ENCODE measurements at regions not wholly inside any gene's neighbourhood (a gene's known extent, or its start where the extent isn't known, plus 50 kb on each side); places are given as distances from the start of the nearest gene placed in this dataset.
"Not testable (repeated sequence)": the region's sequence is repeated elsewhere in the genome, so short reads cannot be mapped to it uniquely, and the experiment has no call there.

- peaks cover 0 to 29% (median 0%) of the 10 kb centered on the region in 7 donors for H3K27me3 ChIP-seq (replicated peaks in 1 of 7)
- no peak for DNase-seq
- intact Hi-C loops (cut with DNase I; ENCODE audit: low total_unique reads), result no loop called here
- H3K4me3 ChIP-seq, result no peak overlapping the region
- 30 to 47% (median 37%) methylated on average over 2 of the region's 2 CpGs for WGBS, 5 donors
- H3K4me1 ChIP-seq, result no peaks in the 10 kb centered on the region
- TF ChIP-seq POLR2A (IDR thresholded peaks at IDR 0.05) (no peak), POLR2AphosphoS5 (IDR thresholded peaks at IDR 0.05) (no peak)
- H3K36me3 ChIP-seq, result no peaks in the 10 kb centered on the region
- peaks cover 0 to 8% (median 0%) of the 10 kb centered on the region in 8 donors for H3K9me3 ChIP-seq
- no peak overlapping the region for H3K27ac ChIP-seq
Measured at GRCh38 chr22:34814260-34815025, 251.5 kb upstream of the ISX start.

GRCh38 chr22:34829485-34829884 lies 236.5 kb upstream of the ISX start:
- Histone ChIP-seq H3K27ac (no peak overlapping the region), H3K9me3 (peaks cover 0 to 8% (median 0%) of the 10 kb centered on the region in 8 donors), H3K4me3 (no peak overlapping the region), H3K4me1 (no peaks in the 10 kb centered on the region), H3K27me3 (replicated peaks in 1 of 7) (no peaks in the 10 kb centered on the region), H3K36me3 (no peaks in the 10 kb centered on the region)
- 92 to 96% (median 93%) methylated on average over 3 of the region's 3 CpGs for WGBS, 5 donors
- no peak for DNase-seq
- intact Hi-C loops (cut with DNase I; ENCODE audit: low total_unique reads), result no loop called here
- TF ChIP-seq POLR2AphosphoS5 (IDR thresholded peaks at IDR 0.05) (no peak), POLR2A (IDR thresholded peaks at IDR 0.05) (no peak), CTCF (IDR thresholded peaks at IDR 0.05 in 8 of 11, conservative IDR thresholded peaks at IDR 0.05 in 3 of 11) (no peak)

- no peak for DNase-seq
- Histone ChIP-seq H3K27ac (no peak overlapping the region), H3K27me3 (replicated peaks in 1 of 7) (no peaks in the 10 kb centered on the region), H3K4me1 (no peaks in the 10 kb centered on the region), H3K9me3 (no peaks in the 10 kb centered on the region), H3K36me3 (no peaks in the 10 kb centered on the region), H3K4me3 (no peak overlapping the region)
- 73 to 81% (median 76%) methylated on average over 4 of the region's 4 CpGs for WGBS, 5 donors
- TF ChIP-seq CTCF (IDR thresholded peaks at IDR 0.05 in 8 of 11, conservative IDR thresholded peaks at IDR 0.05 in 3 of 11) (no peak), POLR2AphosphoS5 (IDR thresholded peaks at IDR 0.05) (no peak), POLR2A (IDR thresholded peaks at IDR 0.05) (no peak)
- intact Hi-C loops (cut with DNase I; ENCODE audit: low total_unique reads), result no loop called here
Measured at GRCh38 chr22:34834059-34834458, 231.9 kb upstream of the ISX start.

GRCh38 chr22:34834541-34834940 lies 231.4 kb upstream of the ISX start:
- DNase-seq; intact Hi-C loops (cut with DNase I; ENCODE audit: low total_unique reads); H3K27ac ChIP-seq; H3K4me3 ChIP-seq; H3K36me3 ChIP-seq; H3K27me3 ChIP-seq (replicated peaks in 1 of 7); H3K9me3 ChIP-seq; H3K4me1 ChIP-seq: not testable (repeated sequence)
- WGBS, 5 donors, result 46 to 56% (median 48%) methylated on average over 3 of the region's 3 CpGs

GRCh38 chr22:34841331-34841771 lies 224.6 kb upstream of the ISX start:
- Histone ChIP-seq H3K27me3 (replicated peaks in 1 of 7) (peaks cover 0 to 10% (median 0%) of the 10 kb centered on the region in 7 donors), H3K4me1 (no peaks in the 10 kb centered on the region), H3K4me3 (no peak overlapping the region), H3K27ac (no peak overlapping the region), H3K36me3 (no peaks in the 10 kb centered on the region), H3K9me3 (peaks cover 0 to 4% (median 0%) of the 10 kb centered on the region in 8 donors)
- intact Hi-C loops (cut with DNase I; ENCODE audit: low total_unique reads), result no loop called here
- no peak for TF ChIP-seq CTCF (IDR thresholded peaks at IDR 0.05 in 8 of 11, conservative IDR thresholded peaks at IDR 0.05 in 3 of 11)
- no peak for TF ChIP-seq POLR2A (IDR thresholded peaks at IDR 0.05)
- TF ChIP-seq POLR2AphosphoS5 (IDR thresholded peaks at IDR 0.05), result no peak
- WGBS, 5 donors, result 40 to 57% (median 49%) methylated on average over 3 of the region's 3 CpGs
- DNase-seq, result no peak

All from spleen (tissue), 11 donors.